Endodermal cell (in vitro differentiated cells): ENCODE measurements at regions not wholly inside any gene's neighbourhood (a gene's known extent, or its start where the extent isn't known, plus 50 kb on each side); places are given as distances from the start of the nearest gene placed in this dataset.

ENCODE experiments used
- DNase-seq: peaks from one replicate; pipeline ENCODE4 v3.0.0-alpha.2; 2017
- H3K27ac ChIP-seq: 2 replicates; pipeline ENCODE4 v1.5.1; 2013; ENCODE audit warnings: mild to moderate bottlenecking, low read depth, low read length, moderate library complexity
- H3K27me3 ChIP-seq: 2 replicates; pipeline ENCODE4 v1.6.1; 2013; ENCODE audit warnings: mild to moderate bottlenecking, low read length, moderate library complexity; ENCODE audit not compliant: insufficient read depth, control insufficient read depth, poor library complexity, severe bottlenecking
- H3K36me3 ChIP-seq: 2 replicates; pipeline ENCODE4 v1.7.0; 2013; ENCODE audit warnings: mild to moderate bottlenecking, low read length, moderate library complexity; ENCODE audit not compliant: control insufficient read depth, insufficient read depth
- H3K4me1 ChIP-seq: one replicate; pipeline ENCODE4 v1.7.0; 2013; ENCODE audit warnings: low read length; ENCODE audit not compliant: control insufficient read depth, insufficient read depth
- H3K4me3 ChIP-seq: 2 replicates; pipeline ENCODE4 v1.5.1; 2013; ENCODE audit warnings: mild to moderate bottlenecking, low read length, moderate library complexity
- H3K9ac ChIP-seq: 2 replicates; pipeline ENCODE4 v1.6.1; 2013; ENCODE audit warnings: mild to moderate bottlenecking, low read length, moderate library complexity; ENCODE audit not compliant: poor library complexity, severe bottlenecking; ENCODE audit errors: extremely low read depth
- H3K9me3 ChIP-seq: 2 replicates; pipeline ENCODE4 v1.6.1; 2013; ENCODE audit warnings: mild to moderate bottlenecking, low read length, moderate library complexity; ENCODE audit not compliant: control insufficient read depth
- H3K27ac Mint-ChIP-seq: 2 replicates; pipeline ENCODE4 v1.8.0; 2020; ENCODE audit warnings: mixed read lengths
- H3K27me3 Mint-ChIP-seq: 2 replicates; pipeline ENCODE4 v1.8.0; 2021; ENCODE audit warnings: mild to moderate bottlenecking, mixed read lengths; ENCODE audit not compliant: insufficient read depth
- H3K36me3 Mint-ChIP-seq: 2 replicates; pipeline ENCODE4 v1.8.0; 2020; ENCODE audit warnings: low read depth, mixed read lengths
- H3K4me1 Mint-ChIP-seq: 2 replicates; pipeline ENCODE4 v1.8.0; 2020; ENCODE audit warnings: mixed read lengths
- H3K4me3 Mint-ChIP-seq: 2 replicates; pipeline ENCODE4 v1.8.0; 2020; ENCODE audit warnings: mild to moderate bottlenecking, moderate library complexity, mixed read lengths
- H3K9me3 Mint-ChIP-seq: 2 replicates; pipeline ENCODE4 v1.8.0; 2020; ENCODE audit warnings: mild to moderate bottlenecking, mixed read lengths
- CTCF ChIP-seq: fragments of 200-600 bp; sonication (generic); conservative IDR thresholded peaks from 2 replicates; pipeline ENCODE4 v1.5.0; 2021; ENCODE audit warnings: antibody characterized with exemption, mild to moderate bottlenecking
- WGBS, 2 experiments: methylation state at CpG; one replicate each; pipeline versions ENCODE4 v1.1.5 to v1.1.7; 2013; ENCODE audit warnings: missing lambda C conversion rate in 2 of 2, mixed read lengths in 1 of 2; ENCODE audit not compliant: insufficient coverage in 1 of 2, insufficient read length in 1 of 2; 5-methylcytosine and 5-hydroxymethylcytosine counted together

GRCh38 chr1:82125866-82126265, 325.1 kb downstream of the ADGRL2 start:
- peak overlapping the region; percentile 82 for H3K27ac ChIP-seq
- peak overlapping the region; percentile 36 for H3K9ac ChIP-seq
- no peaks in the 10 kb centered on the region for H3K9me3 ChIP-seq
- peaks cover 11% of the 10 kb centered on the region for H3K4me1 ChIP-seq
- no peak for TF ChIP-seq CTCF
- Mint-ChIP-seq H3K9me3 (peaks cover 2% of the 10 kb centered on the region), H3K4me3 (no peak overlapping the region), H3K27ac (peak overlapping the region; percentile 98), H3K36me3 (no peaks in the 10 kb centered on the region), H3K4me1 (peaks cover 31% of the 10 kb centered on the region), H3K27me3 (no peaks in the 10 kb centered on the region)
- no peaks in the 10 kb centered on the region for H3K27me3 ChIP-seq
- H3K36me3 ChIP-seq = no peaks in the 10 kb centered on the region
- 70% methylated on average over 1 of the region's 1 CpG; no CpG with 5 or more reads in 1 of the 2 experiments for WGBS, 2 experiments
- no peak overlapping the region for H3K4me3 ChIP-seq
- DNase-seq = peak; percentile 44

GRCh38 chr1:82125119-82125518, 324.4 kb downstream of the ADGRL2 start:
- peak; percentile 60 for DNase-seq
- peak overlapping the region; percentile 36 for H3K9ac ChIP-seq
- H3K9me3 ChIP-seq = no peaks in the 10 kb centered on the region
- H3K36me3 Mint-ChIP-seq = no peaks in the 10 kb centered on the region
- H3K4me1 Mint-ChIP-seq = peaks cover 31% of the 10 kb centered on the region
- no peaks in the 10 kb centered on the region for H3K36me3 ChIP-seq
- no peak overlapping the region for H3K4me3 Mint-ChIP-seq
- H3K4me3 ChIP-seq = peak overlapping the region; percentile 46
- H3K4me1 ChIP-seq = peaks cover 11% of the 10 kb centered on the region
- no peaks in the 10 kb centered on the region for H3K27me3 ChIP-seq
- peak overlapping the region; percentile 82 for H3K27ac ChIP-seq
- WGBS, 2 experiments = 13 to 41% methylated on average over 1 to 3 of the region's 3 CpGs
- peak overlapping the region; percentile 98 for H3K27ac Mint-ChIP-seq
- H3K9me3 Mint-ChIP-seq = no peaks in the 10 kb centered on the region
- TF ChIP-seq CTCF = no peak
- H3K27me3 Mint-ChIP-seq = no peaks in the 10 kb centered on the region

- Mint-ChIP-seq H3K36me3 (no peaks in the 10 kb centered on the region), H3K27ac (no peak overlapping the region), H3K4me3 (no peak overlapping the region), H3K27me3 (no peaks in the 10 kb centered on the region), H3K4me1 (peaks cover 26% of the 10 kb centered on the region), H3K9me3 (no peaks in the 10 kb centered on the region)
- no peak for TF ChIP-seq CTCF
- Histone ChIP-seq H3K4me3 (no peak overlapping the region), H3K9me3 (no peaks in the 10 kb centered on the region), H3K27me3 (no peaks in the 10 kb centered on the region), H3K9ac (no peak overlapping the region), H3K36me3 (no peaks in the 10 kb centered on the region), H3K27ac (no peak overlapping the region), H3K4me1 (peaks cover 4% of the 10 kb centered on the region)
- DNase-seq = no peak
- WGBS, 2 experiments = 80 to 100% methylated on average over 1 to 2 of the region's 2 CpGs
Measured at GRCh38 chr1:82121421-82121820, 320.7 kb downstream of the ADGRL2 start.
